ENCODE measurements at regions not wholly inside any gene's neighbourhood (a gene's known extent, or its start where the extent isn't known, plus 50 kb on each side); places are given as distances from the start of the nearest gene placed in this dataset.

DNA sequence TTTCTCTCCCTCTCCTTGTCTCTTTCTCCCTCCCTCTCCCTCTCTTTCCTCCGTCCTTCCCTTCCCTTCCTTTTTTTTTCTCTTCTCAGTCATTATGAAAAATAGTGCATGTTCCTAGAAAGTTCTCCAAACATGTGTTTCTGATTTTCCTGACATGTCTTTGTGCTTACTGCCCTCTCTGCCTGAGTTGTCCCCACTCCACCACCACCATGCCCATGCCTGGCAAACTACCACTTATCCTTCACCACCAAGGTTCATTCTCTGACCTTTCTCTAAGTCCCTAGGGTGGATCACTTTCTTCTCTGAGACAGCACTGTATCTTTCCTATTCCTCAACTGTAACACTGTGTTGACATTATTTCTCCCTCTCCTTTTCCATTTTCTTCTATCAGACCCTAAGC is 98.2 kb downstream of the LACC1 start:
- ATAC-seq (ENCODE audit: insufficient number of reproducible peaks, low FRiP score, low read depth), result no peak
- TF ChIP-seq, protein P1, sequence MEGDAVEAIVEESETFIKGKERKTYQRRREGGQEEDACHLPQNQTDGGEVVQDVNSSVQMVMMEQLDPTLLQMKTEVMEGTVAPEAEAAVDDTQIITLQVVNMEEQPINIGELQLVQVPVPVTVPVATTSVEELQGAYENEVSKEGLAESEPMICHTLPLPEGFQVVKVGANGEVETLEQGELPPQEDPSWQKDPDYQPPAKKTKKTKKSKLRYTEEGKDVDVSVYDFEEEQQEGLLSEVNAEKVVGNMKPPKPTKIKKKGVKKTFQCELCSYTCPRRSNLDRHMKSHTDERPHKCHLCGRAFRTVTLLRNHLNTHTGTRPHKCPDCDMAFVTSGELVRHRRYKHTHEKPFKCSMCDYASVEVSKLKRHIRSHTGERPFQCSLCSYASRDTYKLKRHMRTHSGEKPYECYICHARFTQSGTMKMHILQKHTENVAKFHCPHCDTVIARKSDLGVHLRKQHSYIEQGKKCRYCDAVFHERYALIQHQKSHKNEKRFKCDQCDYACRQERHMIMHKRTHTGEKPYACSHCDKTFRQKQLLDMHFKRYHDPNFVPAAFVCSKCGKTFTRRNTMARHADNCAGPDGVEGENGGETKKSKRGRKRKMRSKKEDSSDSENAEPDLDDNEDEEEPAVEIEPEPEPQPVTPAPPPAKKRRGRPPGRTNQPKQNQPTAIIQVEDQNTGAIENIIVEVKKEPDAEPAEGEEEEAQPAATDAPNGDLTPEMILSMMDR (IDR thresholded peaks at IDR 0.05), result no peak
- no peaks in the 10 kb centered on the region for H3K27me3 ChIP-seq (replicated peaks; ENCODE audit: insufficient read depth)

DNA sequence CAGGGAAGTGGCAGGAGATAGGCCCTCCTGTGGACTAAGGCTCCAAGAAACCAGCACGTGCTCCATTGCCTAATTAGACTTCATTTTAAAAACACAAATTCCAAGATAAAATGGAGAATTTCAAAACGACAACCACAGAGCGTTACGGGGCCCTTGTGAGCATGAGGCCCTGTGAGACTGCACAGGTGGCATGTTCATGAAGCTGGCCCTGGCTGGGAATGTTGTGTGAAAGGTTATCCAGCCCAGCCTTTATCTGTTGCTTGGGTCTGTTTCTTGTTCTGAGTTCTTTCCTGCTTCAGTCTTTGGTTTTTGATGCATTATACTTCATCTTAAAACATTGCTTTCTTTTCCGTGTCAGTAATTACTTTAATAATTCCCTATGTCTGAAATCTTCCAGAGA is 99.0 kb downstream of the LACC1 start:
- Histone ChIP-seq H3K36me3 (no peaks in the 10 kb centered on the region), H3K9me3 (no peaks in the 10 kb centered on the region), H3K4me1 (ENCODE audit: control insufficient read depth in 1 of 2, low read depth in 2 of 2) (no peaks in the 10 kb centered on the region), H3K27me3 (replicated peaks; ENCODE audit: insufficient read depth) (no peaks in the 10 kb centered on the region), H3K4me3 (no peak overlapping the region), H3K27ac (no peak overlapping the region)
- DNase-seq (ENCODE audit: low spot score) (no peak), ATAC-seq (ENCODE audit: insufficient number of reproducible peaks, low FRiP score, low read depth) (no peak)
- TF ChIP-seq, protein P1 (IDR thresholded peaks at IDR 0.05), result no peak

More for the DNA sequence above, 98.2 kb downstream of the LACC1 start:
- Histone ChIP-seq H3K4me1 (ENCODE audit: control insufficient read depth in 1 of 2, low read depth in 2 of 2) (no peaks in the 10 kb centered on the region), H3K4me3 (no peak overlapping the region), H3K36me3 (no peaks in the 10 kb centered on the region), H3K9me3 (no peaks in the 10 kb centered on the region), H3K27ac (no peak overlapping the region)
- no peak for DNase-seq (ENCODE audit: low spot score)

DNA sequence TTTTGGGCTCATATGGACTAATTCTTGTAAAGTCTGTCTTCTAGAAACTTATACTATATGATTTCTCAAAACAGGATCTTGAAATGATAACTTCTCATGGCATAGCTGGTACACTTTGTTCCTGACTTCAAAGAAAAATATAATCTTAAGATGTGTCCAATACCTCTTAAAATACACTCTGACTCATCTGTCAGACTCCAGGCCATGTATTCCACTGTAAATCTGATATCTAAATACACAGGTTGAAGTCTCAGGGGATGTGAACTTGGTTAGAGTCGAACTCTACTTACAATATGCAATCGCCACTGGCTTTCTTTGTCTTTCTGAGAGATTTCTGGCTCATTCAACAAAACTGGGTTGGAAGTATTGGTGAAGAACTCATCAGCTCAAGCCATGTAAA is 99.8 kb downstream of the LACC1 start:
- no peak for DNase-seq (ENCODE audit: low spot score)
- TF ChIP-seq, protein P1 (IDR thresholded peaks at IDR 0.05), result no peak

DNA sequence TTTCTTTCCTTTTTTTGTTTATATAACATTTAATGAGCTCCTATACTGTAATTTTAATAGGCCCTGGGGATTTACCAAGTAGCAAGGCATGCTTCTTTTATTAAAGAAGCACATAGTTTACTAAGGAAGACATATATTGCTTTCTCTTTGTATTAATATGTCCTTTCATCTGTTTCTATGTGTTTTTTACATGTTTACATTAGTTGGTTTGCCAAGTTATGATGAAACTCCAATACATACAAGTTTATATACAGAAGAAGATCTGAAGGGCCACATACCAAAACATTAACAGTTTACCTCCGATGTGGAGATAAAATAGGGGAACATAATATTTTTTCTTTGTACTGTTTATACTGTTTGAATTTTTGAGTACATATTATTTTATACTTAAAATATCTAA is 100.9 kb downstream of the LACC1 start:
- Histone ChIP-seq H3K4me3 (no peak overlapping the region), H3K9me3 (no peaks in the 10 kb centered on the region), H3K36me3 (no peaks in the 10 kb centered on the region), H3K27me3 (replicated peaks; ENCODE audit: insufficient read depth) (no peaks in the 10 kb centered on the region), H3K4me1 (ENCODE audit: control insufficient read depth in 1 of 2, low read depth in 2 of 2) (no peaks in the 10 kb centered on the region), H3K27ac (no peak overlapping the region)
- no peak for DNase-seq (ENCODE audit: low spot score)
- TF ChIP-seq, protein P1 (IDR thresholded peaks at IDR 0.05), result no peak
- ATAC-seq (ENCODE audit: insufficient number of reproducible peaks, low FRiP score, low read depth), result no peak

More for the DNA sequence above, 99.8 kb downstream of the LACC1 start:
- no peak overlapping the region for H3K4me3 ChIP-seq
- no peaks in the 10 kb centered on the region for H3K9me3 ChIP-seq
- no peaks in the 10 kb centered on the region for H3K27me3 ChIP-seq (replicated peaks; ENCODE audit: insufficient read depth)
- ATAC-seq (ENCODE audit: insufficient number of reproducible peaks, low FRiP score, low read depth), result no peak
- no peaks in the 10 kb centered on the region for H3K4me1 ChIP-seq (ENCODE audit: control insufficient read depth in 1 of 2, low read depth in 2 of 2)
- H3K36me3 ChIP-seq, result no peaks in the 10 kb centered on the region
- no peak overlapping the region for H3K27ac ChIP-seq

DNA sequence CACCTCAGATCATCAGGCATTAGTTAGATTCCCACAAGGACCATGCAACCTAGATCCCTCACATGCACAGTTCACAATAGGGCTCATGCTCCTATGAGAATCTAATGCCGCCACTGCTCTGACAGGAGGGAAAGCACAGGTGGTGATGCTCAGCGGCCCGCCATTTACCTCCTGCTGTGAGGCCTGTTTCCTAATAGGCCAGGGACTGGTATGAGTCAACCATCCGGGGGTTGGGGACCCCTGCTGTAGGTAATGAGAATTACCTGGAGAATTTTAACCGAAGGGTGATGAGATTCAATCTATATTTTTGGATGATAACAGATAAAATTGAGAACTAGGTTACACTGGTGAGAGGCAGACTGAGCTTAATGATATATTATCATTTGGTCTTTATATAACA is 101.4 kb downstream of the LACC1 start:
- Histone ChIP-seq H3K27me3 (replicated peaks; ENCODE audit: insufficient read depth) (no peaks in the 10 kb centered on the region), H3K9me3 (no peaks in the 10 kb centered on the region), H3K4me3 (no peak overlapping the region), H3K27ac (no peak overlapping the region), H3K4me1 (ENCODE audit: control insufficient read depth in 1 of 2, low read depth in 2 of 2) (peaks cover 0 to 4% of the 10 kb centered on the region in 2 donors), H3K36me3 (no peaks in the 10 kb centered on the region)
- TF ChIP-seq, protein P1 (IDR thresholded peaks at IDR 0.05), result no peak
- DNase-seq (ENCODE audit: low spot score), result no peak
- ATAC-seq (ENCODE audit: insufficient number of reproducible peaks, low FRiP score, low read depth), result no peak
